Frontal cortex (tissue), 3 donors: ENCODE measurements at regions not wholly inside any gene's neighbourhood (a gene's known extent, or its start where the extent isn't known, plus 50 kb on each side); places are given as distances from the start of the nearest gene placed in this dataset.

Experiments
- DNase-seq, 2 donors: peaks; one replicate each; pipeline ENCODE4 v3.0.0; 2012; ENCODE audit warnings: low spot score in 2 of 2
- FAIRE-seq: peaks from 2 replicates; lab custom pipeline; 2012; peaks lifted over from hg19 to GRCh38; lab: Jason Lieb, UNC
- donor health status: control.
- donor health status: control.
- donor health status: control.

DNA sequence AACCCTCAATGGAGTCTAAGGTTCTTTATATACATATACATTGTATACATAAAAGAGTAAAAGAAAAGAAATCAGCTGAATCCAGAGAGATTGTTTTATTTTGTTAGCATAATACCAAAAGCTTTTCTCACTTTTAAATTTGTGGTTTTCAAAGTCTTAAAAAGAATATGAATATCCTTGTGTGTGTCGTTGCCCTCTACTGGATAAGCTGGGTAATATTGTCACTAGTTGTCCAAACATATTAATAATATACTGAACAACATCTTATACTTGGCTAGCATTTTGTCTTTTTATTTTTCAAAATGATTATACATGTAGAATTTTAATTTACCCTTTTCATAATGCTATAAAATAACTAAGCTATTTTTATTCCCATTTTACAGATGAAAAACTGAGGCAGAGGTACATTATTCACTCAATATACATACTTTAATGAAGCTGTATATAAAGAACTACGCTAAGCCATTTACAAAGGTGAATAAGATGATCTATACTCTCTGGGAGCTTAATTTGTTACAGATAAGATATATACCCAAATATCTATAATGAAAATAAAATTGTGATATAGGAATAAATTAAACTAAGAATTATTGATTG lies 531.7 kb downstream of the TFAP2B start:
- DNase-seq = peak in 1 of 2 donors; percentile 3
- peak; percentile 17 for FAIRE-seq

GRCh38 chr6:51352506-51353029 lies 533.9 kb downstream of the TFAP2B start:
- DNase-seq (no peak), FAIRE-seq (no peak)

DNA sequence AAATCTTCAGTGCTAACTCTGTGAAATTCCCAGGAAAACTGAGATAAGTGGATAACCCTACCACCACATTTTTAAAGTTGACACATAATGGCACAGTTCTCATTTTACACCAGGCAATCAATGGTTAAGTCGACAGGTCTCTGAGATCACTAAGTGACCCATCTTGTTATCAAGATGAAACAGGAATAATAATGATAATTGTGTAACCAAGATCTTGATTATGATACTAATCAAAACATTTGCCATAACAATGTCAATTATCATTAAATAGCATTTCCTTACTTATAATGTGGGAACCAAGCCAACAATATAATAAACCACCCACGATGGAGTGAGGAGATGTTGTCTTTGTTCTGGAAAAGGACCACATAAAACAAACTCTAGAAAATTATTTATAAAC lies 541.6 kb downstream of the TFAP2B start:
- no peak for FAIRE-seq
- no peak for DNase-seq

- FAIRE-seq = no peak
- no peak for DNase-seq
Observed at GRCh38 chr6:51365566-51365965, 546.9 kb downstream of the TFAP2B start.

DNA sequence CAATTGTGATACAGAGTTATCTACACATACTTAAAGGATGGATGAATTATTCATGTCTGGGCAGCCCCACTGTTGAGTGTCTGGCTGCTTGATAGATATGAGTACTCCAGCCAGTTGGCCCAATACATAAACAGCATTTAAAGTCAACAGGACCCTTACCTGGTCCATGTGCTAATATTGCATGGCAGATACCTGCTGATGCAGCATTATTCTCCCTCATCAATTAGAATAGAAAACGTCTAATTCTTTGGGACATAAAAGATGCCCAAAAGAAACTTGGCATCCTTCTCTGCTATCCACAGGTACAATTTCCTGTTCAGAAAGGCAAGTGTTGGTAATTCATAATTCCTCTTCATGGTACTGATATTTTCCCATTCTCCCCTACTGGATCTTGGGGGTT lies 550.8 kb downstream of the TFAP2B start:
- DNase-seq (no peak), FAIRE-seq (no peak)

DNA sequence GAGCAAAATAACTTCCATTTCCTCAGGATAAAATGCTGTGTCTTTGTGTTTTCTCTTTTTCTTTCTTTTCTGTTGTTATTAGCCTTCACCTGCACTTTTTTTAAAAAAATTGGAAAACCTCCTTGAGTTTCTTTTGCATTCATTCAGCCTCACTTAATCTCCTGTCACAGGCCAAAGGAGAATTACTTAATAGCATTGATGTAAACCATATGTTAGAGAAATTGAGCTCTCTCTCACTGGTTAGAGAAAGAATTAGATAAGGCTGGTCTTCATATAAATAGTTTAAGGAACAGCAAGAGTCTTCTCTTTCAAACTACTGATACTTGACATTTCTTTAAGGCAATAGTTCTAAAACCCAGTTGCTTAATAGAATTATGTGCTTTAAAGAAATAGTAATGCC lies 564.2 kb downstream of the TFAP2B start:
- DNase-seq (no peak), FAIRE-seq (no peak)

DNA sequence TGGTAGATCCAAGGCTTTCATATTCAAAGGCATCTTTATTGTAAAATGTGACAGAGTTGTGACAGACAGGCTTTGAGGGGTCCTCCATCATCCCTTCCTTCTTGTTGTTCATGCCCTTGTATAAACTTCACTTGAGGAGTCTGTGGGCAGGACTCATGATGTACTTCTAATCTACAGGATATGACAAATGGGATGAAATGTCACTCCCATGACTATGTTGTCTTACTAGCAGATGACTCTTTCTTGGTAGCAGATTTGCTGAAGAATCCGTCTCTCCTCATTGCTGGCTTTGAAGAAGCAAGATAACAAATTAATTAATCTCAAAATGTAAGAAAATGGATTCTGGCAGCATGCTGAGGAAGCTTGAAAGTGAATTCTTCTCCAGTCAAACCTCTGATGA lies 566.1 kb downstream of the TFAP2B start:
- DNase-seq (no peak), FAIRE-seq (no peak)

GRCh38 chr6:51386347-51386836 lies 567.7 kb downstream of the TFAP2B start:
- FAIRE-seq (no peak), DNase-seq (no peak)

GRCh38 chr6:51387907-51388306 lies 569.2 kb downstream of the TFAP2B start:
- FAIRE-seq (no peak), DNase-seq (no peak)

- FAIRE-seq (no peak), DNase-seq (no peak)
Observed at GRCh38 chr6:51394061-51394460, 575.4 kb downstream of the TFAP2B start.

GRCh38 chr6:51396583-51396982 lies 577.9 kb downstream of the TFAP2B start:
- no peak for FAIRE-seq
- no peak for DNase-seq

DNA sequence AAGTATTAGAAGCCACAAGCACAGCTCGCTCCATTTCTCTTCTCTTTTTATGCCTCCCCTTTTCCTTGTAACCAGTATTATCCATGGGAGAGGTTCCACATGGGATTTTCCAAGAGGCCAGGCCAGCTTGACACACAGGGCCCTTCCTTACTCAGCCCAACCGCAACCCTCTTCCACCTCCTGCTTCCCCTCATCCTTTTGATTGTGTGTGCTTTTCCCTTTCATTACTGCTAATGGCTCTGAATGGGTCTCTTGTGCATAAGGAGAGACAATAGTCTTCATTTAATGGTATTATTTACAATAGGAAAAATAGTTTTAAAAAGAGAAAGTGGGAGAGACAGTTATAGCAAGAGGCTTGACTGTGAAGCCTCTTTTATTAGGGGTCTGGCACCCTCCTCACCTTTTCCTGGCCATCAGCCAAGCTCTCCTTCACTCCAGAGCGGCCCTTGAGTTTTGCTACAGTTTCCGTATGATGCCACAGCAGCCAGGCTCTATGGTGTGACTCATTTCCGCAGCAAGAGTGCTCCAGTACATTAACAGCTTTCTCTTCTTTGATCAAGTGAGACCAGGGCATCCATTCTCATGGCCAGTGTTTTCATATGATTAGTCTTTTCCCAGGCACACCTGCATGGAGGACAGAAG lies 579.5 kb downstream of the TFAP2B start:
- no peak for FAIRE-seq

GRCh38 chr6:51398793-51399192 lies 580.1 kb downstream of the TFAP2B start:
- DNase-seq = no peak
- FAIRE-seq = no peak

More for the DNA sequence above, 579.5 kb downstream of the TFAP2B start:
- DNase-seq = no peak

DNA sequence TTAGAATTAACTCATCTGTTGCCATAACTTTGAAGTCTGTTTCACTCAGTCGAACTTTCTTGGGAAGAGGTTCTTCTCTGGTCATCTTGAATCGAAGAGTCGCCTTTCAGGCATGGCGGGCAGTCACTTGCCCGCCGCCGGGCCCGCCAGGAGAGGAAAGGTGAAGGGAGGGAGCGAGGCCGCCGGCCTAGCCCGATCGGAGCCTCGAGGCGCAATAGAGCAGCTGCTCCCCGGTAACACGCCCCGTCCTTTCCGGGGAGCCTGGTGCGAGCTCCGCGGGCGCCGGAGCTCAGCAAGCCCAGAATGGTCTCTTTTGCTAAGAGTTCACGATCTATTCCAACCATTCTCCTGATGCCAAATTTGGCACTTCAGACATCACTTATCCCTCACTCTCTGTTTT lies 591.8 kb downstream of the TFAP2B start:
- no peak for DNase-seq
- FAIRE-seq = no peak

- FAIRE-seq = no peak
- no peak for DNase-seq
Observed at GRCh38 chr6:51411496-51412125, 592.9 kb downstream of the TFAP2B start.

GRCh38 chr6:51414361-51414760 lies 595.7 kb downstream of the TFAP2B start:
- no peak for FAIRE-seq
- DNase-seq = no peak

GRCh38 chr6:51415501-51415900 lies 596.8 kb downstream of the TFAP2B start:
- FAIRE-seq (no peak), DNase-seq (no peak)

DNA sequence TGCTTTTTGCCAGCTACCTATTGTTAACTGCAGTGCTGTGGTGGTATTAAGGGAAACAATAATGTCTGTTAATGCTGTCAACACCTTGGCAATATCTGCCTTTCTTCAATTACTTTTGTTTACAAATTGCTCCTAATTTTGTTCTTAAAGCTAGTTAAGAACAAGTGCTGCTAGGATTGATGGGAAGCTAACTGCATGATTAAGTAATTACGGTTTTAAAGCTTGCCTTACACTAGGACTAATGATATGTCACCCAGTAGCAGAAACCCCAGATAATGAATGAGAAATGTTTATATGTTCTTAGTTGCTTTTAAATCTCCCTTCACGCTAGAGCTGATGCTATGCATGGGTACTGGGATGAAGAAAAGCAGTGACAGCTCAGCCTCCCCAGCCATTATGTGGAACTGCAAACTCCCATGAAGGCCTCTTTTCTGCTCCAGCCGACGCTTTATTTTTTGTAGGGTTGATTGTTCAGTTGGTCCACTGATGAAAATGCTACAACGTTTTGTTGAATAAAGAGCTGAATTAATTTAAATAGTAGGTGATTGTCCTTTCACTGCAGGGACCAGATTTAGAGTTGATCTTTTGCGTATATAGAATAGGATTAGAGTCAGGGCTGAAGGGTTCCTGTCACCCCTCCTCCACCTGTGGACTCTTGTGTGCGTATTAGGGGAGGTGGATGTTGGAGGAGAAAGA lies 610.5 kb downstream of the TFAP2B start:
- no peak for DNase-seq
- FAIRE-seq = no peak

GRCh38 chr6:51430589-51430988 lies 611.9 kb downstream of the TFAP2B start:
- FAIRE-seq (no peak), DNase-seq (no peak)

- no peak for DNase-seq
- no peak for FAIRE-seq
Observed at GRCh38 chr6:51432481-51432880, 613.8 kb downstream of the TFAP2B start.
